Fibroblast of the conjunctiva (primary cell): ENCODE measurements at regions not wholly inside any gene's neighbourhood (a gene's known extent, or its start where the extent isn't known, plus 50 kb on each side); places are given as distances from the start of the nearest gene placed in this dataset.
"Not testable (repeated sequence)": the region's sequence is repeated elsewhere in the genome, so short reads cannot be mapped to it uniquely, and the experiment has no call there.

Experiments
- DNase-seq: peaks from one replicate; pipeline ENCODE4 v3.0.0-alpha.2; 2010; ENCODE audit warnings: low read depth

- DNase-seq: not testable (repeated sequence)
Measured at GRCh38 chr5:174792265-174792664, 67.9 kb downstream of the MSX2 start.

GRCh38 chr5:174790906-174791305 is 66.5 kb downstream of the MSX2 start:
- no peak for DNase-seq

- DNase-seq: no peak
Measured at GRCh38 chr5:174789596-174789995, 65.2 kb downstream of the MSX2 start.

- DNase-seq: no peak
Measured at GRCh38 chr5:174785120-174785680, 60.8 kb downstream of the MSX2 start.
